ENCODE measurements at regions not wholly inside any gene's neighbourhood (a gene's known extent, or its start where the extent isn't known, plus 50 kb on each side); places are given as distances from the start of the nearest gene placed in this dataset.

DNA sequence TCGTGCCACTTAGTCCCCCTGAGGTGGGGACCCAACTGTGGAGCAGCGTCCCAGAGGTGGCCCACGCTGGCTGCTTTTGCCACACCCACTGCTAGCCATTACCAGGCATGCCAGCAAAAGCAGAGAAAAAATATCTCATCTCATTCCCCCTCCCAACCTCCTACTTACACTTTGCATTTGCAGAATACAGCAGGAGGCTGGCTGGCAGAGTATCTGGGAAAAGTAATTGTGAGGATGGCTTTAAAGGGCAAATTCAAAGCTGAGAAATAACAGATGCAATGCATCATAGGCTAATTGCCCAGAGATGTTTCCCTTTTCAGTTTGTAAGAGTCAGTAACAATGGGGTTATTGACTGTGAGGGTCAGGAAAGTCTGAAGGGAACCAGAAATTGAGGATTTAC lies 438.1 kb upstream of the DSEL start:
- Histone ChIP-seq H3K27ac (no peak overlapping the region), H3K4me3 (no peak overlapping the region)

DNA sequence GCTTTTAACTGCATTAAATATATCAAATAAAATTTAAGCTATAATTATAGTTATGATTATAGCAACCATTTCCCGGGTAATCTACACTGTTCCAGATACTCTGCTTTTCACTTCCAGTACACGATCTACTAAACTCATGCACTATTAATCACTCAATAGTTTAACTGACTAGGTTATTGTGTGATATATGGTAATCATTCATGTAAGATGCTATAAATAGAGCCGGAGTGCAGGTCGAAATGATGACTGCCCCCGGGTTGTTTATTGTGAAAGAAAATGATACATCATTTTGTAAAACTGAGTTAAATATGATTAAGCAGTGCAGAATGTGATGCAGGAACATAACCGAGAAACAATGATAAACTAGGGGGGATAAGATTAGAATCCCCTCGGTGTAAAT lies 434.6 kb upstream of the DSEL start:
- H3K27ac ChIP-seq: no peak overlapping the region
- H3K4me3 ChIP-seq: no peak overlapping the region

DNA sequence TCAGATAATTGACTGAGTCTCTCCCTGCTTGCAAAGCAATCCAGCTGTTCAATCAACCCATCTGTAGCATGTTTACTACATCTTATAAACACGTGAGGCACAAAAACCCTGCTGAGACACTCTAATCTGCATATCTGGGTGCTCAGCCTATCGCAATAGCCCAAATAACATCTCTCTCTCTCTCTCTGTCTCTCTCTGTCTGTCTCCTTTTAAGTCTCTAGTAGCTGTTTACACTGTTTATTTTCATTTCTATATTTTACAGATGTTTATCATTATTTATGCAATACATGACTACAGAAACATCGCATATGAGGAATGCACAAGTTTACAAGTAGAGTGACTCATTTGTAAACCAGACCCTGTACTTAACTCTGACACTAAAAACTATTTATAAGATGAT lies 422.1 kb upstream of the DSEL start:
- no peak overlapping the region for H3K4me3 ChIP-seq
- H3K27ac ChIP-seq: no peak overlapping the region

GRCh38 chr18:67935638-67936037 lies 419.1 kb upstream of the DSEL start:
- Histone ChIP-seq H3K4me3 (no peak overlapping the region), H3K27ac (no peak overlapping the region)

- Histone ChIP-seq H3K4me3 (no peak overlapping the region), H3K27ac (no peak overlapping the region)
Measured at GRCh38 chr18:67933271-67933670, 416.8 kb upstream of the DSEL start.

- Histone ChIP-seq H3K27ac (no peak overlapping the region), H3K4me3 (no peak overlapping the region)
Measured at GRCh38 chr18:67932271-67932670, 415.8 kb upstream of the DSEL start.

GRCh38 chr18:67926929-67927864 lies 410.7 kb upstream of the DSEL start:
- no peak overlapping the region for H3K27ac ChIP-seq
- H3K4me3 ChIP-seq: no peak overlapping the region

- H3K27ac ChIP-seq: no peak overlapping the region
- no peak overlapping the region for H3K4me3 ChIP-seq
Measured at GRCh38 chr18:67924656-67925055, 408.1 kb upstream of the DSEL start.

DNA sequence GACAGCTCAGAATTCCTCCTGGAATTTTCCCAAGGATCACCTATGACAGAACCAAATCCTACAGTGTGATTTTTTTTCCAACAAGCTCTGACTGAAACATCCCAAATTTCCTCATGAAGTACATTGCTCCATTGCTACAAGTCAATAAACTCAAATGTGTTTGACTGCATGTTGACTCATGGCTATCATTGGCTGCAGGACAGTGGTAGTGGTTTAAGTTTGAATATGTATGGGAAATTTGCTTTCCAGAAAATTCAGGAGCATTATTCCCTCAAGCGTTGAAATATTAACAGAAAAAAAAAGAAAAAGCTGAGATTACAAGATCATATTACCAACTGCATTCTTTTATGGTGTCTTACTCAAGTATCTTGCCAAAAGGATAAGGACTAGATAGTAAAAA lies 402.8 kb upstream of the DSEL start:
- Histone ChIP-seq H3K4me3 (no peak overlapping the region), H3K27ac (no peak overlapping the region)

DNA sequence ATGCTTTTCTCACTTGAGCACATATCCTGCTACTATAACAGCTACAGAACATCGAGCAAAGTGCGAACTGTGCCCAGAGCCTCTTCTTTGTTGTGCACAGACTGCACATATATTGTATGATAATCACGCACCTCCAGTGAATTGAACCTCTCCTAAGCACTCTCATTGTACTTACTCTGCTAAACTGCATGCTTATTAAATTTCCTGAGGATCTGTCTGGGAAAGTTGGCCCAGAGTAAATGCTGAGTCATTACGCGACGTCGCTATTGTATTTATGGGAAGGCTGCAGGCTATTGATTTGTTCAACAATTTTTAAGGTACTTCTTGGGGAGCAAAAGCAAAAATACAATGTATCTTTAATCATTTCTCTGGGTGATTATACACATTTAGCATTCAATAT lies 399.6 kb upstream of the DSEL start:
- no peak overlapping the region for H3K27ac ChIP-seq
- no peak overlapping the region for H3K4me3 ChIP-seq

DNA sequence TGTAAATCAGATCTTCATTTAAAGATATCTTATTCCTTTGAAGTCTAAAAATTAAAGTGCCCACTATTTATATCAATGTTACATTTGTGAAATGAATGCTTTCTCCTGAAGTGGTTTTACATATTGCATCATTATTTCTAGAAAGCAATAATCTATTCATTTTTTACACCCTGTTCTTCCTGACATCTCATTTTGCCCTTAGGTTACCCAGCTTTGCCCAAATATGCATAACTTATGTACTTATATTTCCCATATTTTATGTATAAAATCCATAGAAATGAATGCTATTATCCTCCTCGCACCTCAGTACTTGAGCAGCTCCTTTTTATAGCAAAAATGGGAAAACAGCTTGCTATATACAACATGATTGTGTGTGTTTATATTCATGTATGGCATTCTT lies 396.5 kb upstream of the DSEL start:
- Histone ChIP-seq H3K27ac (no peak overlapping the region), H3K4me3 (no peak overlapping the region)

- Histone ChIP-seq H3K27ac (no peak overlapping the region), H3K4me3 (no peak overlapping the region)
Measured at GRCh38 chr18:67901573-67901972, 385.1 kb upstream of the DSEL start.

DNA sequence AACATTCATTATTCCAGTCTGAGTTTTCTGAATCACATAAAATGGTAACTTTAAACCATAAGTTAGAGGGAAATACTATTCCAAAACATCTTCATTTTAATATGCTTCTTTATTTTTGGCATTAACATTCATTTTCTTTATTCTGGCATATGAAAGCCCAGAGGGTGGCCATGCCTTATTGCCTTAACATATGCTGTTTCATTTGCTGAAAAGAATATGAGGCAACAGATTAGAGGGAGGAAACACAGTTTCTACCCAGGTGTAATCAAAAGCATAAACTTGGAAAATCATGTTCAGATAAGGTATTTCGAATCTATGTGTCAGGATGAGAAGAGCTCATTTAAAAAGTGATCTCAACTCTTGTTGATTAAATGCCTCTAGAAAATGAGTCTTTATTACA lies 379.9 kb upstream of the DSEL start:
- no peak overlapping the region for H3K27ac ChIP-seq
- no peak overlapping the region for H3K4me3 ChIP-seq

DNA sequence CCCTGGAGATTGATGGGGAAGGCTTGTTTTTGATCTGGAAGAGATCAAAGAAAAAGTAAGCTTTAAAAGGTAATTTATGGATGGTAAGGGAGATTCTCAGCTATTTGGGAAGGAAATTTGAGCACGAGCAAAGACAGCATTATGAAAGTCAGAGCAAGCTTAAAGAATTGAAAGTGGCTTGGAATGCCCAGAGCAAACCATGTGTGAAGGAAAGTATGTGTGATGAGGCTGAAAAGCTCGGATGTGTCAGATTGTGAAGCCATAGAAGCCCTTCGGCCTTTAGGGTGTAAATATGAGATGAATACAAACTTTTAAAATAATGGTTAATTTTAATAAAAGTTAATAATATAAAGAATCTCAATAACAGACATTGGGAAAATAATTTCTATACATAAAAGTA lies 377.4 kb upstream of the DSEL start:
- Histone ChIP-seq H3K27ac (no peak overlapping the region), H3K4me3 (no peak overlapping the region)

DNA sequence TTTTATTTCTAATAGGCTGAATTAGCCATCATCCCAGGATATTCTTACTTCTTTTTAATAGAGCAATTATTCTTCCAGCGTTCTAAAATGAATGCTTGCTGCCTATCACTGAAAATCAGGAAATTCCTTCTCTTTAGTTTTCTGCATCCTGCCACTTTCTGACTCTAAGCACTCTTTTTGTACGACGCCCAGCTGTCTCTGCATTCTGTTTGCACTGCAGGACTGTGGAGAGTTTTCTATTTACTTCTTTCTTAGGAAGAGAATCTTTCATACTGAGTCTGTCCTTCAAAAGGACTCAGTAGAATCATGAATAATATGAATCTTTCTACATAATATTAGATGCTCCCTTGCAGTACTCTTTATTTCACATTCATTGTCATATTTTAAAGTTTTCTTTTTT lies 360.4 kb upstream of the DSEL start:
- Histone ChIP-seq H3K27ac (no peak overlapping the region), H3K4me3 (no peak overlapping the region)

GRCh38 chr18:67875944-67876343 lies 359.4 kb upstream of the DSEL start:
- H3K27ac ChIP-seq: no peak overlapping the region
- H3K4me3 ChIP-seq: no peak overlapping the region

DNA sequence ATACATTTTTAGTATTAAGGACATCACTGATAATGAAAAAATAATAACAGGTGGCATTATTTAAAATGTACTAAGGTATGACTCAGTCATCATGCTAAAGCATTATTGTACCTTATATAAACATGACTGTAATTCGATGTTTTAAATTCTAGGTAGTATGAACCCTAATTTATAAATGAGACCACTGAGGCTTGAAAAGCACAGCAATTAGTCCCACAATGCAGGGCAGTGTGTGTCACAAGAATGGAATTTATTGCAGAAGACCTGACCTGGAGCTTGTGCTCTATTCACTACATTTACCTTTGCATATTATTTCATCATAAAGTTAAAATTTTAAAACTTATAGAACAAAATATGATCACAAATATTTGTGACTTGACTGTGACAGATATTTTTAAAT lies 358.5 kb upstream of the DSEL start:
- Histone ChIP-seq H3K4me3 (no peak overlapping the region), H3K27ac (no peak overlapping the region)

GRCh38 chr18:67865400-67865799 lies 348.9 kb upstream of the DSEL start:
- Histone ChIP-seq H3K27ac (no peak overlapping the region), H3K4me3 (no peak overlapping the region)

- Histone ChIP-seq H3K27ac (no peak overlapping the region), H3K4me3 (no peak overlapping the region)
Measured at GRCh38 chr18:67864677-67865340, 348.3 kb upstream of the DSEL start.

DNA sequence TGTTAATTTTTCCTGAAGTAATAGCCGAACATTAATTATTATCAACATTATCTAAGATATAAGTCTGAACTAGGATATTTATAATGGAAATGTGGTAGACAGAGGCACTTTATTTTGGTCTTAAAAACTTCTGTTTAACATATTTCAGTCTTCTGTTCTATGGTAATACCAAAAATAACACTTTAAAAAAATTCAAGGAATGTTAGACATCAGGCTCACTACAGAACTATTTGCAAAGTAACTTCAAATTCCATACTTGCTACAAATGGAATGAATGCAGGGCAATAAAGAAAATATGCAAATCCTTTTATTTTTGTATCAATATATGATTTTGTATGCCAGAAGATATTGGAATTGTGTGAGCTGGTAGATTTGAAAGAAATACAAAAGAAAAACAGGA lies 345.5 kb upstream of the DSEL start:
- H3K27ac ChIP-seq: no peak overlapping the region

DNA sequence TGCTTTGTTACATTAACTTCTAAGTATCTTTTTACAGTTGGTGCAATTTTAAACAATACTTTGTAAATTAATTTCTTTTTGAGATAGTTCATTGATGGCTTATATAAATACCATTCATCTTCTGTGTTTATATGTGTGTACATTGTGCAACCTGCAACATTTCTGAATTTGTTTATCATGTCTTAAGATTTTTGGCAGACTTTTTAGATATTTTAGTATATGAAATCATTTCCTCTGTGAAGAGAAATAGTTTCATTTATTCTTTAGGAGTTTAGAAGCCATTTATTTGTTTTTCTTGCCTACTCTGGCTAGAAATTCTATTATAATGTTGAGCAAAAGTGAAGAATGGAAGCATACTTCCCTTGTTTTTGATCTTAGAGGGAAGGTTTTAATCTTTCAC lies 337.8 kb upstream of the DSEL start:
- H3K4me3 ChIP-seq: no peak overlapping the region
- no peak overlapping the region for H3K27ac ChIP-seq

More for the DNA sequence above, 345.5 kb upstream of the DSEL start:
- no peak overlapping the region for H3K4me3 ChIP-seq
